K562 (cell line): ENCODE measurements at regions not wholly inside any gene's neighbourhood (a gene's known extent, or its start where the extent isn't known, plus 50 kb on each side); places are given as distances from the start of the nearest gene placed in this dataset.

Experiments used
- ATAC-seq: fragments of 200-7000 bp; cut with Tn5 transposase; 3 replicates; pipeline ENCODE4 v1.9.1; 2020; ENCODE audit warnings: moderate library complexity
- BruUV-seq: library from RNA; stranded (reverse); fragments of 400-500 nt; replicated peaks from 2 replicates; lab custom pipeline; 2021; lab: Mats Ljungman, UMichigan
- CTCF ChIA-PET: fragments of 300-600 bp; formaldehyde crosslinking; extraction: SDS; loops from one replicate; lab custom pipeline; 2021; ENCODE audit warnings: low intra/inter-chr PET ratio; lab: Yijun Ruan, JAX
- POLR2A ChIA-PET: fragments of 300-600, 350-650 bp; sonication (Branson Sonifier 250); formaldehyde crosslinking; extraction: SDS; loops from one replicate; lab custom pipeline; 2021; ENCODE audit warnings: antibody characterized with exemption, inconsistent platforms; lab: Yijun Ruan, JAX
- DNase-seq, 4 experiments: peaks; one replicate each; pipeline versions ENCODE4 v3.0.0 to v3.0.0-alpha.2; 2011 to 2018; ENCODE audit warnings: low spot score in 3 of 4, mixed read lengths in 3 of 4; ENCODE audit errors: extremely low read depth in 1 of 4
- FAIRE-seq: peaks from 2 replicates; lab custom pipeline; 2011; peaks lifted over from hg19 to GRCh38; lab: Jason Lieb, UNC
- H2AFZ ChIP-seq: 2 replicates; pipeline ENCODE4 v1.6.0; 2011; ENCODE audit warnings: low read depth, low read length, control low read depth, inconsistent platforms
- H3K27ac ChIP-seq: fragments of 200-600 bp; 3 replicates; pipeline ENCODE4 v1.8.0; 2011; ENCODE audit warnings: low read depth, mild to moderate bottlenecking, control low read depth, inconsistent platforms, low read length, moderate library complexity, mixed read lengths; ENCODE audit errors: extremely low read depth
- H3K27me3 ChIP-seq, 2 experiments: fragments of 300-600 bp in 1 of 2; 2 replicates in 1 of 2; 3 replicates in 1 of 2; pipeline versions ENCODE4 v1.6.0 to v1.8.0; 2011; ENCODE audit warnings: inconsistent platforms in 2 of 2, low read length in 2 of 2, mild to moderate bottlenecking in 1 of 2, mixed read lengths in 1 of 2, moderate library complexity in 1 of 2; ENCODE audit not compliant: control insufficient read depth in 2 of 2, insufficient read depth in 2 of 2
- H3K36me3 ChIP-seq: fragments of 300-600 bp; 3 replicates; pipeline ENCODE4 v1.8.0; 2011; ENCODE audit warnings: mild to moderate bottlenecking, low read length, inconsistent platforms; ENCODE audit not compliant: control insufficient read depth, insufficient read depth
- H3K4me1 ChIP-seq, 2 experiments: fragments of 200-600 bp in 1 of 2; replicated peaks in 1 of 2; 2 replicates in 1 of 2; 3 replicates in 1 of 2; pipeline versions ENCODE4 v1.5.1 to v1.8.0; 2011; ENCODE audit warnings: inconsistent platforms in 2 of 2, low read length in 2 of 2, mild to moderate bottlenecking in 1 of 2, mixed read lengths in 1 of 2, moderate library complexity in 1 of 2; ENCODE audit not compliant: control insufficient read depth in 2 of 2, insufficient read depth in 2 of 2
- H3K4me2 ChIP-seq: 2 replicates; pipeline ENCODE4 v1.6.1; 2011; ENCODE audit warnings: low read length, control low read depth, inconsistent platforms, mixed read lengths; ENCODE audit not compliant: insufficient read depth
- H3K4me3 ChIP-seq: fragments of 200-600 bp; sonication (generic), shearing (Covaris generic); 2 replicates; pipeline ENCODE4 v1.5.1; 2016; ENCODE audit warnings: control low read depth, inconsistent platforms
- H3K79me2 ChIP-seq: fragments of 200-600 bp; 3 replicates; pipeline ENCODE4 v1.8.0; 2011; ENCODE audit warnings: low read length, inconsistent platforms; ENCODE audit not compliant: control insufficient read depth, insufficient read depth
- H3K9ac ChIP-seq, 2 experiments: 2 replicates each; pipeline versions ENCODE4 v1.6.0 to v1.6.1; 2011; ENCODE audit warnings: low read depth in 2 of 2, low read length in 2 of 2, control low read depth in 1 of 2, inconsistent platforms in 1 of 2, mild to moderate bottlenecking in 1 of 2, mixed read lengths in 1 of 2; ENCODE audit not compliant: insufficient read depth in 1 of 2
- H3K9me1 ChIP-seq: one replicate; pipeline ENCODE4 v1.6.0; 2011; ENCODE audit warnings: inconsistent platforms, mild to moderate bottlenecking, low read length, moderate library complexity; ENCODE audit not compliant: control insufficient read depth, insufficient read depth
- H3K9me3 ChIP-seq: replicated peaks from 2 replicates; pipeline ENCODE4 v1.5.1; 2011; ENCODE audit warnings: low read depth, low read length, inconsistent platforms; ENCODE audit not compliant: control insufficient read depth, insufficient read depth
- H4K20me1 ChIP-seq: replicated peaks from 2 replicates; pipeline ENCODE4 v1.6.1; 2011; ENCODE audit warnings: low read length, inconsistent platforms, mixed read lengths; ENCODE audit not compliant: control insufficient read depth, insufficient read depth
- EZH2 ChIP-seq: IDR thresholded peaks from 2 replicates; pipeline ENCODE4 v1.6.1; 2012; ENCODE audit warnings: low read depth, mild to moderate bottlenecking, inconsistent platforms, low read length, borderline replicate concordance
- FUS ChIP-seq: fragments of 200-400 bp; formaldehyde crosslinking; optimal IDR thresholded peaks from 2 replicates; pipeline ENCODE3; 2017; ENCODE audit warnings: low read depth, low read length
- KAT2B ChIP-seq: IDR thresholded peaks from one replicate; pipeline ENCODE4 v1.6.1; 2012; ENCODE audit warnings: low read depth, mild to moderate bottlenecking, control low read depth, inconsistent platforms, low read length, moderate library complexity
- LARP7 ChIP-seq: fragments of 450-650 bp; IDR thresholded peaks from 2 replicates; pipeline ENCODE4 v1.6.1; 2016
- NELFE ChIP-seq: IDR thresholded peaks from 2 replicates; pipeline ENCODE4 v1.6.1; 2011; ENCODE audit warnings: mild to moderate bottlenecking; ENCODE audit not compliant: insufficient read depth, insufficient read length
- PHTF2 ChIP-seq: fragments of 250-450 bp; sonication (Bioruptor Pico); IDR thresholded peaks from 2 replicates; pipeline ENCODE4 v1.5.0; 2021; ENCODE audit warnings: mild to moderate bottlenecking
- PPARD ChIP-seq: fragments of 250-450 bp; sonication (Bioruptor Pico); IDR thresholded peaks from 2 replicates; pipeline ENCODE4 v1.8.0; 2022; ENCODE audit warnings: inconsistent platforms, mild to moderate bottlenecking, moderate library complexity
- STAT5B ChIP-seq: fragments of 250-450 bp; sonication (Bioruptor Pico); IDR thresholded peaks from 2 replicates; pipeline ENCODE4 v1.8.0; 2021; ENCODE audit warnings: mild to moderate bottlenecking, inconsistent platforms
- TAF9B ChIP-seq: fragments of 450-650 bp; IDR thresholded peaks from 2 replicates; pipeline ENCODE4 v1.6.1; 2018; ENCODE audit warnings: mild to moderate bottlenecking; ENCODE audit not compliant: partially characterized antibody
- TARDBP ChIP-seq: fragments of 450-650 bp; IDR thresholded peaks from 2 replicates; pipeline ENCODE4 v1.6.1; 2016
- ZC3H4 ChIP-seq: sonication (generic); formaldehyde crosslinking; IDR thresholded peaks from 2 replicates; pipeline ENCODE4 v1.9.0; 2021; ENCODE audit warnings: missing genetic modification reagents, borderline replicate concordance
- ZNF121 ChIP-seq: sonication (generic); formaldehyde crosslinking; conservative IDR thresholded peaks from 2 replicates; pipeline ENCODE4 v1.8.0; 2022; ENCODE audit warnings: missing genetic modification reagents
- WGBS: fragments of 100-300 bp; shearing (Covaris generic); methylation state at CpG from one replicate; pipeline ENCODE4 v1.1.6; 2016; ENCODE audit warnings: low coverage, mixed read lengths; ENCODE audit not compliant: insufficient coverage; ENCODE audit errors: missing lambda C conversion rate; 5-methylcytosine and 5-hydroxymethylcytosine counted together
- in situ Hi-C: fragments of 300-500 bp; cut with MboI; formaldehyde crosslinking; loops from 4 replicates; pipeline ENCODE4 v1.15.0; 2018; ENCODE audit warnings: inconsistent platforms, mixed read lengths
- intact Hi-C: fragments of 100-400 bp; cut with micrococcal nuclease; formaldehyde crosslinking; loops from 2 replicates; pipeline ENCODE4 v1.14.2; 2022
- TF ChIP-seq, protein P1 (sequence below): IDR thresholded peaks from 2 replicates; pipeline ENCODE4 v1.6.1; 2012; ENCODE audit warnings: low read depth, low read length, improper control_type of control experiment, borderline replicate concordance
- TF ChIP-seq, protein P2 (sequence below): fragments of 450-650 bp; IDR thresholded peaks from 2 replicates; pipeline ENCODE4 v1.6.1; 2017; ENCODE audit warnings: antibody characterized with exemption, mild to moderate bottlenecking
- TF ChIP-seq, protein P3 (sequence below): fragments of 450-650 bp; conservative IDR thresholded peaks from 2 replicates; pipeline ENCODE4 v1.6.1; 2016; ENCODE audit warnings: missing genetic modification characterization, low read depth, mild to moderate bottlenecking, control low read depth, missing compliant biosample characterization

DNA sequence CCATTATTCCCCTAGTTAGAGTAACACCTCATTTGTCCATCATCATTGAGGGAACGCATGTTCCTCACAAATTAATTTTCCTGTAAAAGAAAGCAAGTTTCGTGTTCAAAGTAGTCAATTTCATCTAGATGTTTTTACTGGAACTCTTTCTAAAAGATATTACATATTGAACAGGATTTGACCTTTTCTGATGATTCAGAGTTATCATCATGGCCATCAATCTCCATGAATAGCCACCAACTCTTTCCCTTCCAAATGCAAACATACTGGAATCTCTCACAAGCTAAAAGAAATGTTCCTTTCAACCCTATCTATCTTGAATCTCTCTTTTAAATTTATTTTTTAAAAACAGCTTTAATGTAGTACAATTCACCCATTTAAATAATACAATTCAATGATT is 263.1 kb upstream of the FAR2 start:
- H3K27me3 ChIP-seq = no peaks in the 10 kb centered on the region
- no peak overlapping the region for H3K9ac ChIP-seq
- peaks cover 0 to 2% of the 10 kb centered on the region in 2 experiments; a peak in 1 of 5 replicates for H3K4me1 ChIP-seq
- CTCF ChIA-PET = no interaction called here
- no peaks in the 10 kb centered on the region for H3K9me1 ChIP-seq
- H3K9me3 ChIP-seq = no peaks in the 10 kb centered on the region
- no peaks in the 10 kb centered on the region for H3K36me3 ChIP-seq
- H3K4me3 ChIP-seq = no peak overlapping the region
- 0% methylated on average over 2 of the region's 2 CpGs for WGBS
- no TSS peak for BruUV-seq
- TF ChIP-seq, protein P1, sequence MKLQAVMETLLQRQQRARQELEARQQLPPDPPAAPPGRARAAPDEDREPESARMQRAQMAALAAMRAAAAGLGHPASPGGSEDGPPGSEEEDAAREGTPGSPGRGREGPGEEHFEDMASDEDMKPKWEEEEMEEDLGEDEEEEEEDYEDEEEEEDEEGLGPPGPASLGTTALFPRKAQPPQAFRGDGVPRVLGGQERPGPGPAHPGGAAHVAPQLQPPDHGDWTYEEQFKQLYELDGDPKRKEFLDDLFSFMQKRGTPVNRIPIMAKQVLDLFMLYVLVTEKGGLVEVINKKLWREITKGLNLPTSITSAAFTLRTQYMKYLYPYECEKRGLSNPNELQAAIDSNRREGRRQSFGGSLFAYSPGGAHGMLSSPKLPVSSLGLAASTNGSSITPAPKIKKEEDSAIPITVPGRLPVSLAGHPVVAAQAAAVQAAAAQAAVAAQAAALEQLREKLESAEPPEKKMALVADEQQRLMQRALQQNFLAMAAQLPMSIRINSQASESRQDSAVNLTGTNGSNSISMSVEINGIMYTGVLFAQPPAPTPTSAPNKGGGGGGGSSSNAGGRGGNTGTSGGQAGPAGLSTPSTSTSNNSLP = no peak
- TF ChIP-seq STAT5B = no peak
- TF ChIP-seq NELFE = no peak
- TF ChIP-seq LARP7 = no peak
- TF ChIP-seq, protein P2, sequence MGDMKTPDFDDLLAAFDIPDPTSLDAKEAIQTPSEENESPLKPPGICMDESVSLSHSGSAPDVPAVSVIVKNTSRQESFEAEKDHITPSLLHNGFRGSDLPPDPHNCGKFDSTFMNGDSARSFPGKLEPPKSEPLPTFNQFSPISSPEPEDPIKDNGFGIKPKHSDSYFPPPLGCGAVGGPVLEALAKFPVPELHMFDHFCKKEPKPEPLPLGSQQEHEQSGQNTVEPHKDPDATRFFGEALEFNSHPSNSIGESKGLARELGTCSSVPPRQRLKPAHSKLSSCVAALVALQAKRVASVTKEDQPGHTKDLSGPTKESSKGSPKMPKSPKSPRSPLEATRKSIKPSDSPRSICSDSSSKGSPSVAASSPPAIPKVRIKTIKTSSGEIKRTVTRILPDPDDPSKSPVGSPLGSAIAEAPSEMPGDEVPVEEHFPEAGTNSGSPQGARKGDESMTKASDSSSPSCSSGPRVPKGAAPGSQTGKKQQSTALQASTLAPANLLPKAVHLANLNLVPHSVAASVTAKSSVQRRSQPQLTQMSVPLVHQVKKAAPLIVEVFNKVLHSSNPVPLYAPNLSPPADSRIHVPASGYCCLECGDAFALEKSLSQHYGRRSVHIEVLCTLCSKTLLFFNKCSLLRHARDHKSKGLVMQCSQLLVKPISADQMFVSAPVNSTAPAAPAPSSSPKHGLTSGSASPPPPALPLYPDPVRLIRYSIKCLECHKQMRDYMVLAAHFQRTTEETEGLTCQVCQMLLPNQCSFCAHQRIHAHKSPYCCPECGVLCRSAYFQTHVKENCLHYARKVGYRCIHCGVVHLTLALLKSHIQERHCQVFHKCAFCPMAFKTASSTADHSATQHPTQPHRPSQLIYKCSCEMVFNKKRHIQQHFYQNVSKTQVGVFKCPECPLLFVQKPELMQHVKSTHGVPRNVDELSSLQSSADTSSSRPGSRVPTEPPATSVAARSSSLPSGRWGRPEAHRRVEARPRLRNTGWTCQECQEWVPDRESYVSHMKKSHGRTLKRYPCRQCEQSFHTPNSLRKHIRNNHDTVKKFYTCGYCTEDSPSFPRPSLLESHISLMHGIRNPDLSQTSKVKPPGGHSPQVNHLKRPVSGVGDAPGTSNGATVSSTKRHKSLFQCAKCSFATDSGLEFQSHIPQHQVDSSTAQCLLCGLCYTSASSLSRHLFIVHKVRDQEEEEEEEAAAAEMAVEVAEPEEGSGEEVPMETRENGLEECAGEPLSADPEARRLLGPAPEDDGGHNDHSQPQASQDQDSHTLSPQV = no peak
- no peak for TF ChIP-seq ZC3H4 (CRISPR knock-in tag)
- no peak for TF ChIP-seq ZNF121
- TF ChIP-seq PPARD (CRISPR knock-in tag) = no peak
- no peak for TF ChIP-seq TARDBP
- no peak for TF ChIP-seq EZH2
- TF ChIP-seq FUS = no peak
- TF ChIP-seq TAF9B = no peak
- no peak for TF ChIP-seq KAT2B
- TF ChIP-seq PHTF2 = no peak
- TF ChIP-seq, protein P3, sequence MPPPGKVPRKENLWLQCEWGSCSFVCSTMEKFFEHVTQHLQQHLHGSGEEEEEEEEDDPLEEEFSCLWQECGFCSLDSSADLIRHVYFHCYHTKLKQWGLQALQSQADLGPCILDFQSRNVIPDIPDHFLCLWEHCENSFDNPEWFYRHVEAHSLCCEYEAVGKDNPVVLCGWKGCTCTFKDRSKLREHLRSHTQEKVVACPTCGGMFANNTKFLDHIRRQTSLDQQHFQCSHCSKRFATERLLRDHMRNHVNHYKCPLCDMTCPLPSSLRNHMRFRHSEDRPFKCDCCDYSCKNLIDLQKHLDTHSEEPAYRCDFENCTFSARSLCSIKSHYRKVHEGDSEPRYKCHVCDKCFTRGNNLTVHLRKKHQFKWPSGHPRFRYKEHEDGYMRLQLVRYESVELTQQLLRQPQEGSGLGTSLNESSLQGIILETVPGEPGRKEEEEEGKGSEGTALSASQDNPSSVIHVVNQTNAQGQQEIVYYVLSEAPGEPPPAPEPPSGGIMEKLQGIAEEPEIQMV (tag) = no peak
- TF ChIP-seq, all 486 proteins: peak for 0
- Histone ChIP-seq H4K20me1 (no peaks in the 10 kb centered on the region), H3K27ac (no peak overlapping the region), H3K4me2 (no peak overlapping the region), H2AFZ (no peak overlapping the region), H3K79me2 (no peaks in the 10 kb centered on the region)
- POLR2A ChIA-PET = no interaction called here
- in situ Hi-C loops = no loop called here
- no peak for DNase-seq
- intact Hi-C loops = no loop called here
- no peak for ATAC-seq
- FAIRE-seq = no peak
